CD4-positive, alpha-beta T cell treated with Interleukin-4 for 4 hours (primary cell): ENCODE measurements at regions not wholly inside any gene's neighbourhood (a gene's known extent, or its start where the extent isn't known, plus 50 kb on each side); places are given as distances from the start of the nearest gene placed in this dataset.
"Not testable (repeated sequence)": the region's sequence is repeated elsewhere in the genome, so short reads cannot be mapped to it uniquely, and the experiment has no call there.

Source experiments
- DNase-seq: peaks from one replicate; pipeline ENCODE4 v3.0.0-alpha.2; 2020

GRCh38 chr2:203585516-203585915, 50.4 kb upstream of the RAPH1 start:
- no peak for DNase-seq

GRCh38 chr2:203586206-203586605, 51.1 kb upstream of the RAPH1 start:
- no peak for DNase-seq

GRCh38 chr2:203586696-203587095, 51.6 kb upstream of the RAPH1 start:
- DNase-seq: no peak

- no peak for DNase-seq
These were observed 55.4 kb upstream of the RAPH1 start for GRCh38 chr2:203590496-203590895.

- no peak for DNase-seq
These were observed 56.5 kb upstream of the RAPH1 start for GRCh38 chr2:203591642-203592041.

GRCh38 chr2:203592470-203592869, 57.4 kb upstream of the RAPH1 start:
- no peak for DNase-seq

- DNase-seq: no peak
These were observed 59.4 kb upstream of the RAPH1 start for GRCh38 chr2:203594541-203594940.

GRCh38 chr2:203596183-203596582, 61.1 kb upstream of the RAPH1 start:
- no peak for DNase-seq

GRCh38 chr2:203599509-203599908, 64.4 kb upstream of the RAPH1 start:
- no peak for DNase-seq

GRCh38 chr2:203600286-203600685, 65.2 kb upstream of the RAPH1 start:
- DNase-seq: no peak

- no peak for DNase-seq
These were observed 68.6 kb upstream of the RAPH1 start for GRCh38 chr2:203603456-203604389.

- DNase-seq: no peak
These were observed 70.2 kb upstream of the RAPH1 start for GRCh38 chr2:203605302-203605701.

- DNase-seq: no peak
These were observed 71.0 kb upstream of the RAPH1 start for GRCh38 chr2:203606051-203606450.

GRCh38 chr2:203610558-203610957, 75.5 kb upstream of the RAPH1 start:
- DNase-seq: no peak

- DNase-seq: no peak
These were observed 77.1 kb upstream of the RAPH1 start for GRCh38 chr2:203612246-203612645.

GRCh38 chr2:203619267-203619878, 84.3 kb upstream of the RAPH1 start:
- no peak for DNase-seq

GRCh38 chr2:203621981-203622515, 84.4 kb upstream of the CD28 start:
- no peak for DNase-seq

- no peak for DNase-seq
These were observed 83.3 kb upstream of the CD28 start for GRCh38 chr2:203623096-203623495.

GRCh38 chr2:203623661-203624060, 82.8 kb upstream of the CD28 start:
- peak; percentile 18 for DNase-seq

GRCh38 chr2:203625701-203626100, 80.7 kb upstream of the CD28 start:
- DNase-seq: no peak

GRCh38 chr2:203626247-203626646, 80.2 kb upstream of the CD28 start:
- DNase-seq: not testable (repeated sequence)

- DNase-seq: no peak
These were observed 79.3 kb upstream of the CD28 start for GRCh38 chr2:203626952-203627681.

GRCh38 chr2:203629699-203630098, 76.7 kb upstream of the CD28 start:
- DNase-seq: no peak
